Midbrain (tissue), 1 donor: ENCODE measurements at regions not wholly inside any gene's neighbourhood (a gene's known extent, or its start where the extent isn't known, plus 50 kb on each side); places are given as distances from the start of the nearest gene placed in this dataset.
"Not testable (repeated sequence)": the region's sequence is repeated elsewhere in the genome, so short reads cannot be mapped to it uniquely, and the experiment has no call there.

Experiments
- DNase-seq: peaks from one replicate; lab custom pipeline; 2025; lab: John Stamatoyannopoulos, UW

DNA sequence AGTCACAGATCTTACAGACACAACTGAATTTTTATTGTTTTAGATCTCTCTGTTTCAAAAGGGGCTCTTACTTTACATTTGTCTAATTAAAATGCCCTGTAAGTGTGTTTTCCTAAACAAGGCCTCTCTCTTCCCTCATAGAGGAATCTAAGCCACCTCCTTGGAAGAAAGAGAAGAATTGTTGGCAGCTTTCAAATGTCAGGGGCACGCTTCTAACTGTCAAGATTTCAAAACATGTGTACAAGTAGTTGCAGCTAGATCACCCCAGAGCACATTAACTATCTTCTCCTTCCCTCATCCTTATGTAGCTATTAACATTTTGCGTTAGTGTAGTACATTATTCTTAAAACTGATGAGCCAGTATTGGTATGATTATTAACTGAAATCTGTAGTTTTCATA, 266.5 kb upstream of the BOD1L1 start:
- no peak for DNase-seq

DNA sequence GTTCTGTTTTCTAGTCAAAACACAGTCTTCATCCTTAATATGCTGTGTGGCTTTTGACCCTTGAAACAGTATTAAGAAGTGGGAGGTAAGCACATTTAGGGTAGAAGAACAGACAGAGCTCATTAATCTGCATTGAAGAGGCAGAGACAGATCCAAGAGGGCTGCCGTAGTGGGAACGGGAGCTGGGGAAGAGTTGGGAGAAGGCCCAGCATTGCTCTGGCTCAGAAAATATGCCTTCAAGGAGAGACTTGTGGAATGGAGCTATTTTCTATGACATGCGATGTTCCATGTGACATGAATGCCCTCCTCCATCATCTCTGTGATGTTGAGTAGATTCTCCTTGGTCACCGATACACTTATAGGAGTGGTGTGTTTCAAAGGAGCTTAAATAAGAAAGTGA, 273.3 kb upstream of the BOD1L1 start:
- no peak for DNase-seq

DNA sequence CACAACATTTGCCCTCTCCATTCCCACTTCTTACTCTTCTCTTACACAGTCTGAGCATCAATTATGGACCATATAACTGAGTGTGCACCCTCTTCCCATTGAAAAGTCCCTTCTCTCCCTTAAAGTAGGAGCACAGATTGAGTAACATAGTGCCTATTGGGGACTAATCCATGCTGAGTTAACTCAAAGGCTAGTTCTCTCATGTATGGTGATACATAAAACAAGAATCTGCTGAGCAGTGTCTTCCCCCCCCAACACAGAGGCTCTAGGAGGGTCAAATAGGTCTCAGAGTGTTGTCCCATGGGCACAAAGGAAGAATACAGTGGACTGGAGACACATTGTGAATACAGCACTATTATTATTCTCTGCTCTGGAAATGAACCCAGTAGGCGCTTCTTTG, 274.6 kb upstream of the BOD1L1 start:
- DNase-seq, result no peak

DNA sequence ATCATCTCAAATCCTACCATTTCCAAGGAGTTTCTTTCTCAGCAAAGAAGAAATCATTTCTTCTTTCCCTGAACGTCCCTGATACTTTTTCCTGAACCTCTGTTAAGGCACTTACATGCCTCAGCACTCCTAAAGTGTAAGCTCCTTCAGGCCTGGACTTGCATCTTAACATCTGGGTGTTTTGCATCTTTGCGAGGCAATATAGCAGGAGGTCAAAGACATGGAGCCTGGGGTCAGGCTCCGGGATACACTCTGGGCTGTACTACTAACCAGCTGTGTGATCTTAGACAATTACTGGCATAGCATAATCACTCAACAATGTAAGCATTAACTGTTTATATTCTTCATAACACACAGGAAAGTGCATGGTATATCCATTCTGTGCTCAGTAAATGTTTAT, 275.5 kb upstream of the BOD1L1 start:
- no peak for DNase-seq

DNA sequence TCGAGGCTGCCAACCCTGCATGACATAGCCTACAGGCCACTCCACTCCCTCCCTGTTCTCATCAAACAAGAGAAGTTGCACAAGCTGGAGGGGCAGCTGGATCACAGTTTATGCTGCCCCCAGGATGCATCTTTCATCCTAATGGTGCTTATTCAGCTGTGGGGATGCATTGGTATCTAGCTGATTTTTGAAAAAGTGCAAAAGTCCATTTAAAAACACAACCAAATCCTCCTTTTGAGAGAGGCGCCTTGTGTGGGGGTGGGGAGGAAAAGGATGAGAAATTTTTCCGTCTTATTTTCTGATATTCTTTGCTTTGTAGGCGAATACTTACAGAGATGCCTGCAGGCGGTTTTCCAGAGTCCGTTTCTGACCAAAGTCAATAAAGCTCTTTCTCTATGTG, 276.4 kb upstream of the BOD1L1 start:
- no peak for DNase-seq

DNA sequence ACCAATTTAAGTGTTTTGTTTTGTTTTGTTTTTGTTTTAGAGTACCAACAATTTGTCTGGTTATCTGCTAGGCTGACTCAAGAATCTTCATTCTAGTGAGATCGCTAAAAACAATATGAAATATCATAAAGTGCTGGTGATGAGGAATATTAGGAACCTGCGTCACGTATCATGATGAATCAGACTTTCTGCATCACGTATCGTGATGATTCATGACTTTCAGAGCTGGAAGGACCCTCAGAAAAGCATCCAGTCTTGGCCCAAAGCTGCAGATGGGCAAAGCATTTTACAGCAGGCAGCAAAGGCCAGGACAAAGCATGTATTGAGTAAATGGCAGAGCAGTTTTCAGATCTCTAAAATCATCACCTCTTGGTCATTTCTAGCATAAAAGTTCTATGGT, 278.0 kb upstream of the BOD1L1 start:
- DNase-seq, result no peak

DNA sequence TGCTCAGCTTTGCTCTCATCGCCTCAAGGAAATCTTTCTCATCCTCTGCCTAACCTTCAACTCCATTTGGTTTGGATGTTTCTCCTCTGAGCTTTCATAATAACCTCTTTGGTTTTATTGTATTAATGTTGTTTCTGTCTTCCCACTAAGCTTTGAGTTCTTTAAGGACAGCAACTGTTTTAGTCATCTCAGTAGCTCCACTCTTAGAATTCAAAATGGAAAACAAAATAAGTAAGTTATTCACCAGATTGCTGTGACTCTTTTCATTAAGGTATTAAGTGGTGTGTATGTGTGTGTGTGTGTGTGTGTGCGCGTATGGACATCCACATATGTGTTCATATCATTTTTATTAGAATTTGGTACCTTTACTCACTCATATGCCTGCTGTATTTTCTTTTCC, 279.2 kb upstream of the BOD1L1 start:
- DNase-seq, result no peak

DNA sequence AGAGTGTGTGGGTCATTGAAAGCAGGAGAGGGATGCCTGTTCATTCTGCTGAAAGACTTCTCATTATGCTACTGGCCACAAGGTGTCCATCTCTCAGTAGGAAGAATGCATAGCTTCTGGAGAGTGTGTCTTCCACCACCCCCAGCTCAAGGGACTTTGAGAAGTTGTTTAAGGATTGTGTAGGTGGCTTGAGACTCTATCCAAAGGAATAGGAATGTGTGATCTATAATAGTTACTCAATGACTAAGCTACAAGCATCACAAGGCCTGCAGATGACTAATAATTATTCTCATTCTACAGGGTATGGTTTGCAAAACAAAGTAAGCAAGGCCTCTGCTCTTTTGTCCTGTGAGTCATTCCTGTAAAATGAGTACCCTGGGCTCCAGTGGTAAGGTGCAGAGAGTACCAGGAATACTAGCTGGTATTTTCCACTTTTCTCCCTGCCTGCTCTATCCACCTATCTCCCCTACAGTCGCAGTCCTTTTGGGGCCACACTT, 279.8 kb upstream of the BOD1L1 start:
- no peak for DNase-seq

DNA sequence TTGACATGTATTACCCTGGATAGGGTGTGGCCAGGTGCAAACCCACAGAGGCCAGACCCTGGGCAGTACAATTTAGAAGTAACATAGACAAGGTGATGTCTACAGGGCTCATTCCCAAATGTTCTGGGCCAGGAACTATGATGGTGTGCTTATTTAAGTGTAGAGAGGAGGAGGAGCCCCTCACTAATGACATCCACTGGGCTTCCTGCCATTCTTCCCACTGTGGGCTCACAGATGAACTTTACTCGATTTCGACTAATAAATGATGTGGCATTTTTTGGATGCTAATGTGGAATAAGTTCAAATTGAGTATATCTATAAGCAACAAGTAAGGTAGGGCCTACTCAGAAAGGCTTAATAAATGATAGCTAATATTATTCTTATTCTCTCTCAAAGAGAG, 280.9 kb upstream of the BOD1L1 start:
- DNase-seq, result no peak

DNA sequence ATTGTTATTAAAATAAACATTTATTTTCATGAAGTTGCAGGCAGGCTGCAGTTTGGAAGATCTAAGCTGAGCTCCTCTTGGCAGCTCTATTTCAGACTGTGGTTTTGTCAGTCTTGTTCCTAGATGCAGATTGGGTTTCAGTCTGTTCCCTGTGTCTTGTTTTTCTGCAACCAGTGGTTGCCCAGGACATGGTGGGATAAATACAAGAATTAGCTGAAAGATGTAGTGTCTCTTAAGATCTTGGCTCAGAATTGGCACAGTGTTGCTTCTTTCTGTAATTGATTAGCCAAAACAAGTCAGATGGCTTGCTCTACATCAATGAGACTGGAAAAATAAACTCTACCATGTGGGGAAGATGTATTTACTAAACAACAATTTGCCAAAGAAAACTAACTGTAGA, 283.0 kb upstream of the BOD1L1 start:
- no peak for DNase-seq

DNA sequence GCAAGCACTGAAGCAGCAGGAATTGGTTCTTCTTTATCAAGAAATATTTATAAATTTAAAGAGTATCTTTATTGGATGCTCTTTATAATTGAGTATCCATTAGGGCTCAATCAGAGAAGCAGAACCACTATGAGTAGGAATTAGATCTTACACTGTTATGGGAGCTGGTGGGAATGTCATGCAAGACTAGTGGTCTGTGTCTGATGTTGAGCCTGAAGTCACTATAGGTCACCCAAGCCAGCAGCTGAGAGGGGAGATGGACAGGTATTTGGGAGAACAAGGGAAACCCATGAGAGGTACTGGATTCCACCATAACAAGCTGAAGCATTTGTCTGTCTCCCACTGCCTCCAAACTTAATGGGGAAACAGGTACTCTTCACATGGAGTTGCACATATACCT, 283.7 kb upstream of the BOD1L1 start:
- no peak for DNase-seq

DNA sequence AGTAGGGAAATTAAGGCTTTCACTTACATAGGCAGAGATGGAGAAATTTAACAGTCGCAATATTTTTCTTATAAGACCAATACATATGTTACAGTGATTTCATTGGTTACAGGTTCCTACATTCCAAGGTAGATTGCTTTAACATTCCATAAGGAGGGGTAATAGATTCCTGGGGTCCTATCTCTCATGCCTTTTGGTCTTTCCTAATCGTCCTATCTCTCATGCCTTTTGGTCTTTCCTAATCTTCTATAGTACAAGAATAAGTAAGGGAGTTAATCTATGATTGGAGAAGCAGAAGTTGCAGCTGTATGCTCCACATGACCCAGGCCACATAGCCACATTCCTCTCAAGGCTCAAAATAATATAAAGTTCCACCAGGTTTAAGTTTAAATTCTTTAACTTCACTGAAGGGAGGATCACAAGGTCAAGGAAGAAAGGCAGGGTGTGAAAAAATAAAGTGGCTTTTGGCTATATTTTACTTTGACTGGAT, 285.0 kb upstream of the BOD1L1 start:
- no peak for DNase-seq

DNA sequence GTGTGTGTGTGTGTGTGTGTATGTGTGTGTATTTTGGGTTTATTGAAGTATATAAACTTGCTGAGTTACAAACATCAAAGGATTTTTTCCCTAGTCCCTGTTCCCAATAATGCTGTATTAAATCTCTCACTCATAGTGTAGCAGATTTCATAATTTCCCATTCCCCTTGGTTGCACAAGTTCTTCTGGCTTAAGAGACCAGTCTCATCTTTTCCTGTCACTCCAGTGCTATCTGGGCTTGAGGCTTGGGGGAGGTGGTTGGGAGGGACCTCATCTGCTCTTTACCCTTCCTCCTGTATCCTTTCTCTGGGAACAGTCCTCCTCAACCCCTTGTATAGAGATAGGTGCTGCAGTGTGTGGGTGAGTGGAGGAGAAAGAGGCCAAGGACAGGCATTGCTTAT, 285.4 kb upstream of the BOD1L1 start:
- DNase-seq, result no peak

DNA sequence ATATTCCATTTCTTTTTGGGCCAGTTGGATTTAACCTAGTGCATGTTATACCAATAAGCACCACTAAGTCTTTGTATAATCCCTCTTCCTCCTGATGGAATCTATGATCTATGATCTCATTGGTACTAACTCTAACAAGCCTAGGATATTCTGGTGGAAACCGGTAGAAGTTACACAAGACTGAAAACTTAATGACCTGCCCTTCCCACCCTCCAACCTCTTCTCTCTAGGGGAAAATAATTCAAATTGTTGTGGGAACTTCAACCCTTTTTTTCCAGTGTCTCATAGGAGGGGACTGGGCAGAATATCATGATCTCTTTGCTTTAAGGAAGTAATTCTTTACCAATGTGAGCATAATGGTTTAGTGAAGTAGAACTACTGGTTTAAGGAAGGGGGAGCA, 289.5 kb upstream of the BOD1L1 start:
- no peak for DNase-seq

DNA sequence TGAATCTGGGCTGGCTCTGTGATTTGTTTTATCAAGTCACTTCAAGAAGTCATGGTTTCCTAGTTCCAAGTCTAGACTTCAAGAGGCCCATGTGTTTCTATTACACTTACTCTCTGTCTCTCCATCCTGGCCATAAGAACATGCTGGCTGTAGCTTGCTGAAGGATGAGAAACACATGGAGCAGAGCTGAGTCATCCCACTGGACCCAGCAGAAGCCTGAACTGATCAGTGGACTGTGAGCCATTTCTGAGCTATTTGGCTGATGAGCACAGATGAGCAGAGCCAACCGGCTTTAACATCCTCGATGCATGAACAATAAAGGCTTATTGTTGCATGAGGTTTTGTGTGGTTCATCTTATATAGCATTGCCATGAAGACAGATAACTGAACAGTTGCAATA, 290.6 kb upstream of the BOD1L1 start:
- DNase-seq, result no peak

DNA sequence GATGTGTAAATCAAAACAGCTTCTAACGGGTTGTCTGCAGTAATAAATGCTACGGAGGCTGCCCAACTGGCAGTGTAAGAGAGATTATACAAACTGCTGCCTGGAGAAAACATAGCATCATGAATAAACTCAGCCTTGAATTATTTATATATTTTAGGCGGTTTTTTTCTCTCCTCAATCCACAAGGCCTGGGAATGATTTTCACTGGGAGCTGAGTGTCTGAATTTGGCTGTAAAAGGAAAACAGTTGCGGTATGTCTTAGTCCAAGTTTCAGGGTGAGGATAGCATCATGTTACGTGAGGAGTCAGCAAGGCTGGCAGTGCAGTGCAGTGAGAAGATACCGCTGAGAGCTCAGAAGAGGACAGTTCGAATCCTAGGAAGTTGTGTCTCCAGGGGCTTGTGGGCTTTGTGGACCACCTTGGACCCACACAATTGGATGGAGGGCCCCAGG, 291.5 kb upstream of the BOD1L1 start:
- DNase-seq, result no peak

DNA sequence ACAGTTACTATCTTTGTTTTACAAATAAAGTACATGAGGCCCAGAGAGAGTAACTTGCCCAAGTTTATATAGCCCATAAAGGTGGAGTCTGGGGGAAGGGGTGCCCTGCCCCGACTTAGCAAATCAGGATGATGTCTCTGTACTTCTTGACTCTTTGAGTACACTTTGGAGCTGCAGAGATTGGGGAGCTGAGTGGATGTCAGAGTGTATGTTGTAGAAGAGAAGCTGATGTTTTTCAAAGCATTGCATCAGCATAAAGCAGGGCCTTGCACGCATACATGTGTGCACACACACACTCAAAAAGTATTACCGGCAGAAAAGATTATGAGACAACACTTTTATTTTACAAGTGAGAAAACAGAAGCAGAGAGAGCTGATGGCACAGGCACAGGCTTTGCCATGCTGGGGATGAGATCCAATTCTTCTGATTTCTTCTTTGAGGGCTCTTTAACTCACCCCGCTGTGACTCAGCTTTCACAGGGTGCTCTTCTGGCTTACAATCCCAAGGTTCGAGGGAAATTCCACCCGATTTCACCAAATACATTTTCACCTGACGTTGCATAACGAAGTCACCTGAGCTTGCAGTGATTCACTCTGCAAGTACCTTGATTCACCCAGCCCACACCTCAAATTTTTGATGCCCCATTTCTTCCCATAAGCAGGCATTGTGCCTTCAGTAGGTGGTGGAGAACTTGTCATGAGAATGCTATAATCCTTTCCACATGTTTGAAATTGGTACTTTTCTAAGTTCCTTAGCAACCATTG, 292.8 kb upstream of the BOD1L1 start:
- no peak for DNase-seq

DNA sequence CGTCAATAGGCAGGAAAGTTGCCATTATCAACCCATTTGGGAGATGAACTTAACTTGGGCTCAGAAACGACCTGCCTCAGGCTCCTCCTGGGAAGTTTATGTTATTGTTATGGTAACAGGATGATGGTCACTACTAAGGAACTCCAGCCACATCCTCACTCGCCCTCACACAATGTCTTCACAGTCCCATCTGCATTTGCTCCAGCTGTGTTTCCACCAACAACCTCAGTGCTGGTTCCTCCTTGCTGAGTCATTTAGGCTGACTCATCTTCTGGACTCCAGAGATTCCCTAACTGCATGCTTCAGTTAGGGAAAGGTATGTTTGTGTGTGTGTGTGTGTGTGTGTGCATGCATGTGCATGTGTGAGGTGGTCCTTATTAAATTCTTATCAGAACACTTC, 293.4 kb upstream of the BOD1L1 start:
- DNase-seq, result no peak

DNA sequence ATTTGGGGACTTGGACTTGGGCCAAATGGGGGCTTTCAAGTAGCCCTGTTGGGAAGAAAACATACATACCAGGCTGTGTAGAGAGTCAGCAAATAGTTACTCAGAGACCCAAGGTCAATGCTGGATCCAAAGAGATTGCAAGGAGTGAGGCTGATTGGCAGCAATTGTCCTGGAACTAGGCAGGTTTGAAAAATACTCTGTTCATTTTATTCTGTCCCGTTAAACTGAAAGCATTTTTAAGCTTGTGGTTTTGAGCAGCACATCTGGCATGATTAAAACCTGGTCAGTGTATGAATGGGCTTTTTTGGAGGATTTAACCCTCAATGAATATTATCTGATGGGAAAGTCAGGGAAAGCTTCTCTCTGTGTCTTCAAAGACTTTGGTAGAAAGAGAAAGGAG, 294.3 kb upstream of the BOD1L1 start:
- DNase-seq, result no peak

DNA sequence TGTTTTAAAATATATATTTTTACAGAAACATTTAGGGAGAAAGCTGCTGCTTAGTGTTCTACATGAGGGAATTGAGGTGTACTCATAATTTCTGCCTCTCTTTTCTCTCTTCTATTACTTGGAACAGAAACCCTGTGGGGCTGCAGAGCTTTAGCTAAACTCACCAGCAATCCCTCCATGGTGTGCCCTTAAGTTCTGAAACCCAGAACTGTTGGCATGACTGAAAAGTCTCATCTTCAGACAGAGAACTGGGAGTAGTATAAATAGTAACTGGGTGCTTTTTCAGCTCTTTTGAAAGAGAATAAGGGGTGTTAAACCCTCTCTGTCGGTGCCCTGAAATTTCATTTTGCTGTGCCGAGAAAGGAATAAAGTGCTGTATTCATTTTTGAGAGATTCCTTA, 294.9 kb upstream of the BOD1L1 start:
- no peak for DNase-seq

DNA sequence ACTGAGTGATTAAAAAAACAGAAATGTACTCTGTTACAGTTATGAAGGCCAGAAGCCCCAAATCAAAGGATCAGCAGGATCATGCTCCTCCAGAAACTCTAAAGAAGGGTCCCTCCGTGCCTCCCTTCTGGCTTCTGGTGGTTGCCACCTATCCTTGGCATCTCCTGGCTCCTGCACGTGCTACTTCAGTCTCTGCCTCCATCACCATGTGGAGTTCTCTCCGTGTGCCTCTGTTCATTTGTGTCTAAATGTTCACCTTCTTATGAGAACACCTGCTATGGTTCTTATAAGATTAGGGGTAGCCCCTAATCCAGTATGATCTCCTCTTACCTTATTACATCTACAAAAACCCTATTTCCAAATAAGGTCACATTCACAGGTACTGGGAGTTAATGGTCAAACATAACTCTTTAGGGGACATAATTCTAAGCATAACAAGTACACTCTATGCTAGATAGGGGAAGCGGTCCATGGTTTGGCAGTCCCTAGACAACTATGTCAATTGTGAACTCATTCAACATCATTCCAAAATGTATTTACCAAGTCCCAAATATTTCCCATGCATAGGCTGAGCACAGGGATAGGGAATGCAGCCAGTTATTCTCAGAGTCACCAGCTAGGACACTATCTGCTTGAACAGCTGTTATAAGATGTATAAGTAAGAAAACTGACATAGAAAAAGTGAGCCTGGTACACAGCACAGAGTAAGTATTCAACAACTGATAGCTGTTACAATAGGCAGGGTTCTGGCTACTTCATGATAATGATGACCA, 295.5 kb upstream of the BOD1L1 start:
- no peak for DNase-seq

DNA sequence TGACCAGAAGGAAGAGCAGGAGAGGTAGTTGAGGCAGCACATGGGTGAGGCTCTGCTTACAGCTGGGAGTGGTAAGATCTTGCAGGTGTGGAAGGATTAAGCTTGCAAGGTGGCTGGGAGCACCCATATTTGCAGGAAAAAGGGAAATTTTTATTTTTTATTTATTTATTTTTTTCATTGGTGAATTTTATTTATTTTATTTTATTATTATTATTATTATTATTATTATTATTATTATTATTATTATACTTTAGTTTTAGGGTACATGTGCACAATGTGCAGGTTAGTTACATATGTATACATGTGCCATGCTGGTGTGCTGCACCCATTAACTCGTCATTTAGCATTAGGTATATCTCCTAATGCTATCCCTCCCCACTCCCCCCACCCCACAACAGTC, 297.4 kb upstream of the BOD1L1 start:
- not testable (repeated sequence) for DNase-seq

DNA sequence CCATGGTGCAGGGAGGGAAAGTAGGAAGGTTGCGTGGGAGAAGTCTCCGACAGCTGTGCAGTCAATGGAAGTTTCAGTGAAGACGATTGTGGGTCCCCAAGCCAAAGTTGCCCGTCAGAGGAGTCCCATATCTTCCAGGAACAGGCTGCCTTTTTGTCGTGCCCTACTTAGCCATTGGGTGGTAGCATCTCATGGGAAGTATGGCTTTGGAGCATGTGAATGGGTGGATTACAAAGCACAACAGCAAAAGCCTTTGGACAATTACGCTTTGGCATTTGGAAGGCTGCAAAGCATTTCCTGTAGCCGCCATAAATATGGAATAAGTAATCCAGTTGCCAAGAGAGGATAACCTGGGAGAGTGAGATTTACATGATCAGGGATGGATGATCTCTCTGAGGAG, 300.7 kb upstream of the BOD1L1 start:
- no peak for DNase-seq
